Testis (tissue), 2 donors: ENCODE measurements at regions not wholly inside any gene's neighbourhood (a gene's known extent, or its start where the extent isn't known, plus 50 kb on each side); places are given as distances from the start of the nearest gene placed in this dataset.

ENCODE experiments used
- POLR2A ChIP-seq: fragments of 450-650 bp; IDR thresholded peaks from one replicate; pipeline ENCODE4 v1.6.1; 2017; ENCODE audit warnings: antibody characterized with exemption, mild to moderate bottlenecking, moderate library complexity
- TF ChIP-seq, protein P1 (sequence below), 3 experiments: fragments of 450-650 bp in 2 of 3; fragments of 200-600 bp in 1 of 3; sonication (generic) in 1 of 3; IDR thresholded peaks; one replicate each; pipeline ENCODE4 v1.5.1; 2016 to 2019; ENCODE audit warnings: antibody characterized with exemption in 3 of 3, mild to moderate bottlenecking in 2 of 3, moderate library complexity in 1 of 3

GRCh38 chr15:62941699-62942098 lies 100.8 kb upstream of the TPM1 start:
- TF ChIP-seq, protein P1, sequence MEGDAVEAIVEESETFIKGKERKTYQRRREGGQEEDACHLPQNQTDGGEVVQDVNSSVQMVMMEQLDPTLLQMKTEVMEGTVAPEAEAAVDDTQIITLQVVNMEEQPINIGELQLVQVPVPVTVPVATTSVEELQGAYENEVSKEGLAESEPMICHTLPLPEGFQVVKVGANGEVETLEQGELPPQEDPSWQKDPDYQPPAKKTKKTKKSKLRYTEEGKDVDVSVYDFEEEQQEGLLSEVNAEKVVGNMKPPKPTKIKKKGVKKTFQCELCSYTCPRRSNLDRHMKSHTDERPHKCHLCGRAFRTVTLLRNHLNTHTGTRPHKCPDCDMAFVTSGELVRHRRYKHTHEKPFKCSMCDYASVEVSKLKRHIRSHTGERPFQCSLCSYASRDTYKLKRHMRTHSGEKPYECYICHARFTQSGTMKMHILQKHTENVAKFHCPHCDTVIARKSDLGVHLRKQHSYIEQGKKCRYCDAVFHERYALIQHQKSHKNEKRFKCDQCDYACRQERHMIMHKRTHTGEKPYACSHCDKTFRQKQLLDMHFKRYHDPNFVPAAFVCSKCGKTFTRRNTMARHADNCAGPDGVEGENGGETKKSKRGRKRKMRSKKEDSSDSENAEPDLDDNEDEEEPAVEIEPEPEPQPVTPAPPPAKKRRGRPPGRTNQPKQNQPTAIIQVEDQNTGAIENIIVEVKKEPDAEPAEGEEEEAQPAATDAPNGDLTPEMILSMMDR (IDR thresholded peaks at IDR 0.05) = no peak
- no peak for TF ChIP-seq POLR2A
